ENCODE measurements at regions not wholly inside any gene's neighbourhood (a gene's known extent, or its start where the extent isn't known, plus 50 kb on each side); places are given as distances from the start of the nearest gene placed in this dataset.

GRCh38 chr16:86244936-86245335 lies 265.4 kb upstream of the FOXF1 start:
- H3K27ac ChIP-seq: no peak overlapping the region
- no peaks in the 10 kb centered on the region for H3K27me3 ChIP-seq (ENCODE audit: insufficient read depth, low read depth, severe bottlenecking)
- no peaks in the 10 kb centered on the region for H3K9me3 ChIP-seq (ENCODE audit: severe bottlenecking)
- no peaks in the 10 kb centered on the region for H3K36me3 ChIP-seq
- no peak for TF ChIP-seq CTCF (IDR thresholded peaks at IDR 0.05; ENCODE audit: low read depth, low read length)
- H3K4me3 ChIP-seq (ENCODE audit: low read depth, low read length): no peak overlapping the region
- no peak for DNase-seq

GRCh38 chr16:86245351-86245750 lies 265.0 kb upstream of the FOXF1 start:
- no peak overlapping the region for H3K4me3 ChIP-seq (ENCODE audit: low read depth, low read length)
- TF ChIP-seq CTCF (IDR thresholded peaks at IDR 0.05; ENCODE audit: low read depth, low read length): no peak
- no peaks in the 10 kb centered on the region for H3K36me3 ChIP-seq
- no peaks in the 10 kb centered on the region for H3K27me3 ChIP-seq (ENCODE audit: insufficient read depth, low read depth, severe bottlenecking)
- H3K9me3 ChIP-seq (ENCODE audit: severe bottlenecking): no peaks in the 10 kb centered on the region
- H3K27ac ChIP-seq: no peak overlapping the region
- DNase-seq: no peak

- Histone ChIP-seq H3K27ac (no peak overlapping the region), H3K4me3 (ENCODE audit: low read depth, low read length) (no peak overlapping the region), H3K36me3 (no peaks in the 10 kb centered on the region), H3K27me3 (ENCODE audit: insufficient read depth, low read depth, severe bottlenecking) (no peaks in the 10 kb centered on the region), H3K9me3 (ENCODE audit: severe bottlenecking) (no peaks in the 10 kb centered on the region)
- DNase-seq: no peak
- no peak for TF ChIP-seq CTCF (IDR thresholded peaks at IDR 0.05; ENCODE audit: low read depth, low read length)
Measured at GRCh38 chr16:86245895-86246294, 264.4 kb upstream of the FOXF1 start.

- no peaks in the 10 kb centered on the region for H3K27me3 ChIP-seq (ENCODE audit: insufficient read depth, low read depth, severe bottlenecking)
- no peaks in the 10 kb centered on the region for H3K36me3 ChIP-seq
- H3K4me3 ChIP-seq (ENCODE audit: low read depth, low read length): no peak overlapping the region
- DNase-seq: no peak
- no peaks in the 10 kb centered on the region for H3K9me3 ChIP-seq (ENCODE audit: severe bottlenecking)
- no peak overlapping the region for H3K27ac ChIP-seq
- no peak for TF ChIP-seq CTCF (IDR thresholded peaks at IDR 0.05; ENCODE audit: low read depth, low read length)
Measured at GRCh38 chr16:86248310-86248905, 261.9 kb upstream of the FOXF1 start.

- H3K27ac ChIP-seq: no peak overlapping the region
- TF ChIP-seq CTCF (IDR thresholded peaks at IDR 0.05; ENCODE audit: low read depth, low read length): no peak
- no peak overlapping the region for H3K4me3 ChIP-seq (ENCODE audit: low read depth, low read length)
- no peak for DNase-seq
- H3K36me3 ChIP-seq: no peaks in the 10 kb centered on the region
- H3K27me3 ChIP-seq (ENCODE audit: insufficient read depth, low read depth, severe bottlenecking): no peaks in the 10 kb centered on the region
- no peaks in the 10 kb centered on the region for H3K9me3 ChIP-seq (ENCODE audit: severe bottlenecking)
Measured at GRCh38 chr16:86249631-86250030, 260.7 kb upstream of the FOXF1 start.

GRCh38 chr16:86251682-86252081 lies 258.6 kb upstream of the FOXF1 start:
- Histone ChIP-seq H3K9me3 (ENCODE audit: severe bottlenecking) (no peaks in the 10 kb centered on the region), H3K36me3 (no peaks in the 10 kb centered on the region), H3K27ac (no peak overlapping the region), H3K4me3 (ENCODE audit: low read depth, low read length) (no peak overlapping the region), H3K27me3 (ENCODE audit: insufficient read depth, low read depth, severe bottlenecking) (no peaks in the 10 kb centered on the region)
- DNase-seq: no peak
- no peak for TF ChIP-seq CTCF (IDR thresholded peaks at IDR 0.05; ENCODE audit: low read depth, low read length)
